ENCODE measurements at regions not wholly inside any gene's neighbourhood (a gene's known extent, or its start where the extent isn't known, plus 50 kb on each side); places are given as distances from the start of the nearest gene placed in this dataset.

- no peaks in the 10 kb centered on the region for H3K36me3 ChIP-seq (ENCODE audit: control insufficient read depth in 3 of 3, insufficient read depth in 3 of 3, low read length in 3 of 3)
- no peaks in the 10 kb centered on the region for H3K4me1 ChIP-seq (ENCODE audit: control insufficient read depth in 3 of 3, insufficient read depth in 3 of 3, low read length in 3 of 3)
- H3K27me3 ChIP-seq (ENCODE audit: control insufficient read depth in 3 of 3, insufficient read depth in 3 of 3, low read length in 3 of 3) = peaks cover 0 to 3% (median 0%) of the 10 kb centered on the region in 3 donors
- H3K27ac ChIP-seq (ENCODE audit: low read depth, low read length) = no peak overlapping the region
- no peaks in the 10 kb centered on the region for H3K9me3 ChIP-seq (ENCODE audit: control insufficient read depth in 3 of 3, low read length in 3 of 3)
- H3K4me3 ChIP-seq (ENCODE audit: low read length in 3 of 3) = no peak overlapping the region
- no peak overlapping the region for H3K9ac ChIP-seq (ENCODE audit: low read depth in 1 of 3, low read length in 3 of 3)
Observed at GRCh38 chr15:98150536-98150935, 190.0 kb downstream of the ARRDC4 start.

DNA sequence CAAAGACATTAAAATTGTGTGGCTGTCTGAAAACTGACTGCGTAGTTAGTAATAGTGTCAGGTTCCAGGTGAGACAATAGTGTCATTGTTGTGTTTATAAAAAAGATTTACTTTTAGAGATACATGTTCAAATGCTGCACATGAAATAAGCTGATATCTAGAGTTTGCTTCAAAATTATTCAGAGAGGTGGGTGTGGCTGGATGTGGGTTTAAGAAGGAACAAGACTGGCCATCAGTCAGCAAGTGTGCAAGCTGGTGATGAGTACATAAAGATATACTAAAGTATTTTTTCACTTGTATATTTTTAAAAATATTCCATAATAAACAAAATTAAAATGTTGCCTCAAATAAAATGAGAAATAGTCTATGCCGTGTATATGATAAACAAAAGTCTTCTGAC is 190.6 kb downstream of the ARRDC4 start:
- H3K4me1 ChIP-seq (ENCODE audit: control insufficient read depth in 3 of 3, insufficient read depth in 3 of 3, low read length in 3 of 3) = no peaks in the 10 kb centered on the region
- no peak overlapping the region for H3K27ac ChIP-seq (ENCODE audit: low read depth, low read length)
- H3K36me3 ChIP-seq (ENCODE audit: control insufficient read depth in 3 of 3, insufficient read depth in 3 of 3, low read length in 3 of 3) = no peaks in the 10 kb centered on the region
- H3K27me3 ChIP-seq (ENCODE audit: control insufficient read depth in 3 of 3, insufficient read depth in 3 of 3, low read length in 3 of 3) = peaks cover 0 to 3% (median 0%) of the 10 kb centered on the region in 3 donors
- no peak overlapping the region for H3K4me3 ChIP-seq (ENCODE audit: low read length in 3 of 3)
- H3K9me3 ChIP-seq (ENCODE audit: control insufficient read depth in 3 of 3, low read length in 3 of 3) = no peaks in the 10 kb centered on the region
- H3K9ac ChIP-seq (ENCODE audit: low read depth in 1 of 3, low read length in 3 of 3) = no peak overlapping the region

DNA sequence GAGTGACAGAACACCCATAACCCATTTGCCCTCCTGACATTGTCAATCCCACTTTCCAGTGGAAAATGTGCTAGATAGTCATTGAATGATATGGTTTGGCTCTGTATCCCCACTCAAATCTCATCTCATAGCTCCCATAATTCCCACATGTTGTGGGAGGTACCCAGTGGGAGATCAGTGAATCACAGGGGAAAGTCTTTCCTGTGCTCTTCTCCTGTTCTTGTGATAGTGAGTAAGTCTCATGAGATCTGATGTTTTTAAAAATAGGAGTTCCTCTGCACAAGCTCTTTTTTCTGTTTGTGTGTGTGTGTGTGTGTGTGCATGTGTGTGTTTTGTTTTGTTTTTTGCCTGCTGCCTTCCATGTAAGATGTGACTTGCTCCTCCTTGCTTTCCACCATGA is 191.7 kb downstream of the ARRDC4 start:
- H3K9ac ChIP-seq (ENCODE audit: low read depth in 1 of 3, low read length in 3 of 3) = no peak overlapping the region
- H3K27me3 ChIP-seq (ENCODE audit: control insufficient read depth in 3 of 3, insufficient read depth in 3 of 3, low read length in 3 of 3) = peaks cover 0 to 3% (median 0%) of the 10 kb centered on the region in 3 donors
- no peak overlapping the region for H3K4me3 ChIP-seq (ENCODE audit: low read length in 3 of 3)
- no peak overlapping the region for H3K27ac ChIP-seq (ENCODE audit: low read depth, low read length)
- no peaks in the 10 kb centered on the region for H3K9me3 ChIP-seq (ENCODE audit: control insufficient read depth in 3 of 3, low read length in 3 of 3)
- no peaks in the 10 kb centered on the region for H3K4me1 ChIP-seq (ENCODE audit: control insufficient read depth in 3 of 3, insufficient read depth in 3 of 3, low read length in 3 of 3)
- H3K36me3 ChIP-seq (ENCODE audit: control insufficient read depth in 3 of 3, insufficient read depth in 3 of 3, low read length in 3 of 3) = no peaks in the 10 kb centered on the region

- no peaks in the 10 kb centered on the region for H3K4me1 ChIP-seq (ENCODE audit: control insufficient read depth in 3 of 3, insufficient read depth in 3 of 3, low read length in 3 of 3)
- H3K36me3 ChIP-seq (ENCODE audit: control insufficient read depth in 3 of 3, insufficient read depth in 3 of 3, low read length in 3 of 3) = no peaks in the 10 kb centered on the region
- no peak overlapping the region for H3K27ac ChIP-seq (ENCODE audit: low read depth, low read length)
- H3K9me3 ChIP-seq (ENCODE audit: control insufficient read depth in 3 of 3, low read length in 3 of 3) = no peaks in the 10 kb centered on the region
- peaks cover 0 to 3% (median 0%) of the 10 kb centered on the region in 3 donors for H3K27me3 ChIP-seq (ENCODE audit: control insufficient read depth in 3 of 3, insufficient read depth in 3 of 3, low read length in 3 of 3)
- H3K9ac ChIP-seq (ENCODE audit: low read depth in 1 of 3, low read length in 3 of 3) = no peak overlapping the region
- no peak overlapping the region for H3K4me3 ChIP-seq (ENCODE audit: low read length in 3 of 3)
Observed at GRCh38 chr15:98154863-98155262, 194.4 kb downstream of the ARRDC4 start.

DNA sequence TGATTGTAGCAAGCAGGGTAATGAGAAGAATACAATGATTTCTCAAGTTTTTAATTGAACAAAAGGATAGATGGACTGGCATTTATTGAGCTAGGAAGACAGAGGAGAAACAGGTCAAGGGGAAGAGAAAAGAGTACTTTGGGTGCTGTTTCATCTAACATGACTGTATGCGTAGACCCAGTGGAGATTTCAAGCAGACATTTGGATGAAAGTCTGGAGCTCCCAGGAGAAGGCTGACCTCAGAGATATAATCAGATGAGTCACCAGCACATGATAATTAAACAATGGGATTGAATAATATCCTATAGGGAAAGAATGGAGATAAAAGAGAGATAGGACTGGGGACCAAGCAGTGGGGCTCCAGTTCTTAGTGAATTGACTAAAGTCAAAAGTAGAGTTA is 194.9 kb downstream of the ARRDC4 start:
- Histone ChIP-seq H3K9me3 (ENCODE audit: control insufficient read depth in 3 of 3, low read length in 3 of 3) (no peaks in the 10 kb centered on the region), H3K9ac (ENCODE audit: low read depth in 1 of 3, low read length in 3 of 3) (no peak overlapping the region), H3K4me3 (ENCODE audit: low read length in 3 of 3) (no peak overlapping the region), H3K4me1 (ENCODE audit: control insufficient read depth in 3 of 3, insufficient read depth in 3 of 3, low read length in 3 of 3) (no peaks in the 10 kb centered on the region), H3K27me3 (ENCODE audit: control insufficient read depth in 3 of 3, insufficient read depth in 3 of 3, low read length in 3 of 3) (peaks cover 0 to 3% (median 3%) of the 10 kb centered on the region in 3 donors), H3K36me3 (ENCODE audit: control insufficient read depth in 3 of 3, insufficient read depth in 3 of 3, low read length in 3 of 3) (no peaks in the 10 kb centered on the region), H3K27ac (ENCODE audit: low read depth, low read length) (no peak overlapping the region)

DNA sequence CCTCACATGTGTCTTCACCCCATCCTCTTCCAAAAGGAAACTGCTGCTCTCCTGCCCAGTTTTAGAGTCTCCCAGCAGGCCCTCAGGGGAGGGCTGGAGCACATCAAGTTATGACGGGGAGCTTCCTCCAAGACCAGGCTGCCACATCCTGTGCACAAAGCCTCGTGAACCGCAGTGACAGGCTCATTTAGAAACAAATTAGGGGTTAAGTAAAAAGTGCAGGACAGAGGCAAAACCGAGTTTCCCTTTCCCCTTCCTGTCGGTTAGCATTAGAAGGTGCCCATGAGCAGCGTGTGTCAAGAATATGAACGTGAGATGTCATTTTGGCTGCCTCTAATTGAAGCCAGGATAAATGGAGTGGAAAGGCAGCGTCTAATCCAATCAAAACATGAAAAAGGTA is 199.7 kb downstream of the ARRDC4 start:
- no peak overlapping the region for H3K4me3 ChIP-seq (ENCODE audit: low read length in 3 of 3)
- no peak overlapping the region for H3K9ac ChIP-seq (ENCODE audit: low read depth in 1 of 3, low read length in 3 of 3)
- peaks cover 3 to 10% (median 10%) of the 10 kb centered on the region in 3 donors for H3K27me3 ChIP-seq (ENCODE audit: control insufficient read depth in 3 of 3, insufficient read depth in 3 of 3, low read length in 3 of 3)
- H3K4me1 ChIP-seq (ENCODE audit: control insufficient read depth in 3 of 3, insufficient read depth in 3 of 3, low read length in 3 of 3) = no peaks in the 10 kb centered on the region
- no peak overlapping the region for H3K27ac ChIP-seq (ENCODE audit: low read depth, low read length)
- no peaks in the 10 kb centered on the region for H3K9me3 ChIP-seq (ENCODE audit: control insufficient read depth in 3 of 3, low read length in 3 of 3)
- H3K36me3 ChIP-seq (ENCODE audit: control insufficient read depth in 3 of 3, insufficient read depth in 3 of 3, low read length in 3 of 3) = no peaks in the 10 kb centered on the region

DNA sequence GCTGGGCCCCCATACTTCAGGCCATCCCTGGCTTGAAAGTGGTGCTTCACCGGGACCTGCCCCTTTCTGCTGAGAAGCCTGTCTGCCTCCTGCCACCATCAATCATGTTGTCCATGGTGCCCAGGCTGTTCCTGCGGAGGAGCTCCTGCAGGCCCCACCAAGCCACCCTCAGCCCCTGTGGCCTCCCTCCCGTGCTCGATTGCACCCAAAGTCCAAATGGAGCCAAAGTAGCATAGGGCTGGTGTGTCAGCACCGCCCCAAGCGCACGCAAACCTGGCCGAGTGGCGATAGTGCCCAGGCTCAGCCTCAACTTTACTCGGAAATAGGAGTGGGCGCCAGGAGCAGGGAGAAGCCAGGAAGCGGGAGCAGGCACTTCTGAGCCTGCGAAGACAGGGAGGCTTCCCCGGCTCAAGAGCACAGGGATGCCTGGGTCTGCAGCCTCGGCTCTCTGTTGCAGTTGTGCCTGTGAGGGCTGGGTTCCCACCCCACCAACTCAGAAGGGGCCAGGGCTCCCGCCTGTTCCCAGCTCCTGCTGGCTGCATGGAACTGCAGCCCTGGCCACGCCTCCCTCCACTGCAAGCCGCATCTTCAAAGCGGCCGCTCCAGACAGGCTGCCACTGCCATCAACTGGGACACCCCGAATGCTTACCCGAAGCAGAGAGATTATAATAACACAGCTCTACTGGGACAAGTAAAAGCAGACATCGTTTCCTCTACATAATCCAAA is 203.0 kb downstream of the ARRDC4 start:
- H3K4me1 ChIP-seq (ENCODE audit: control insufficient read depth in 3 of 3, insufficient read depth in 3 of 3, low read length in 3 of 3) = no peaks in the 10 kb centered on the region
- peaks cover 3 to 19% (median 10%) of the 10 kb centered on the region in 3 donors for H3K27me3 ChIP-seq (ENCODE audit: control insufficient read depth in 3 of 3, insufficient read depth in 3 of 3, low read length in 3 of 3)
- H3K4me3 ChIP-seq (ENCODE audit: low read length in 3 of 3) = no peak overlapping the region
- no peak overlapping the region for H3K9ac ChIP-seq (ENCODE audit: low read depth in 1 of 3, low read length in 3 of 3)
- no peaks in the 10 kb centered on the region for H3K36me3 ChIP-seq (ENCODE audit: control insufficient read depth in 3 of 3, insufficient read depth in 3 of 3, low read length in 3 of 3)
- no peaks in the 10 kb centered on the region for H3K9me3 ChIP-seq (ENCODE audit: control insufficient read depth in 3 of 3, low read length in 3 of 3)
- H3K27ac ChIP-seq (ENCODE audit: low read depth, low read length) = no peak overlapping the region

DNA sequence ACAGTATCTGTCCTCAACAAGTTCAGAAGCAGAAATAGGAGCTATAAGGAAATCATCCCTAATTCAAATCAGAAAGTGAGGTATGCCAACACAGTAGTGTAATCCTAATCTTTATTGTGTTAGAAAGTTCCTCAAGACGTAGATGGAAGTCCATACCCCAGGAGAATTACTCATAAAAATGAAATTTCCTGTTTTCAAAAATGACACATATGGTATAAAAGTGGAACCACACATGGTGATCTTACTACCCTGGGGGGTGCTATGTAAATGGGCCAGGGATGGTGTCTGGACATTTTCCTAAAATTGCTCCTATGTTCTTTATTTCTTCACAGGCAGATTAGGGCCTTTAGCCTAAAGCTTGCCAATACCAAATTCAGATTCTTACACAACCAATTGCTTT is 204.1 kb downstream of the ARRDC4 start:
- H3K4me3 ChIP-seq (ENCODE audit: low read length in 3 of 3) = no peak overlapping the region
- no peak overlapping the region for H3K27ac ChIP-seq (ENCODE audit: low read depth, low read length)
- no peak overlapping the region for H3K9ac ChIP-seq (ENCODE audit: low read depth in 1 of 3, low read length in 3 of 3)
- peaks cover 3 to 19% (median 10%) of the 10 kb centered on the region in 3 donors for H3K27me3 ChIP-seq (ENCODE audit: control insufficient read depth in 3 of 3, insufficient read depth in 3 of 3, low read length in 3 of 3)
- no peaks in the 10 kb centered on the region for H3K36me3 ChIP-seq (ENCODE audit: control insufficient read depth in 3 of 3, insufficient read depth in 3 of 3, low read length in 3 of 3)
- H3K9me3 ChIP-seq (ENCODE audit: control insufficient read depth in 3 of 3, low read length in 3 of 3) = no peaks in the 10 kb centered on the region
- H3K4me1 ChIP-seq (ENCODE audit: control insufficient read depth in 3 of 3, insufficient read depth in 3 of 3, low read length in 3 of 3) = no peaks in the 10 kb centered on the region

GRCh38 chr15:98164986-98165385 is 204.5 kb downstream of the ARRDC4 start:
- Histone ChIP-seq H3K9ac (ENCODE audit: low read depth in 1 of 3, low read length in 3 of 3) (no peak overlapping the region), H3K4me1 (ENCODE audit: control insufficient read depth in 3 of 3, insufficient read depth in 3 of 3, low read length in 3 of 3) (no peaks in the 10 kb centered on the region), H3K9me3 (ENCODE audit: control insufficient read depth in 3 of 3, low read length in 3 of 3) (no peaks in the 10 kb centered on the region), H3K27ac (ENCODE audit: low read depth, low read length) (no peak overlapping the region), H3K4me3 (ENCODE audit: low read length in 3 of 3) (no peak overlapping the region), H3K27me3 (ENCODE audit: control insufficient read depth in 3 of 3, insufficient read depth in 3 of 3, low read length in 3 of 3) (peaks cover 3 to 19% (median 10%) of the 10 kb centered on the region in 3 donors), H3K36me3 (ENCODE audit: control insufficient read depth in 3 of 3, insufficient read depth in 3 of 3, low read length in 3 of 3) (no peaks in the 10 kb centered on the region)

DNA sequence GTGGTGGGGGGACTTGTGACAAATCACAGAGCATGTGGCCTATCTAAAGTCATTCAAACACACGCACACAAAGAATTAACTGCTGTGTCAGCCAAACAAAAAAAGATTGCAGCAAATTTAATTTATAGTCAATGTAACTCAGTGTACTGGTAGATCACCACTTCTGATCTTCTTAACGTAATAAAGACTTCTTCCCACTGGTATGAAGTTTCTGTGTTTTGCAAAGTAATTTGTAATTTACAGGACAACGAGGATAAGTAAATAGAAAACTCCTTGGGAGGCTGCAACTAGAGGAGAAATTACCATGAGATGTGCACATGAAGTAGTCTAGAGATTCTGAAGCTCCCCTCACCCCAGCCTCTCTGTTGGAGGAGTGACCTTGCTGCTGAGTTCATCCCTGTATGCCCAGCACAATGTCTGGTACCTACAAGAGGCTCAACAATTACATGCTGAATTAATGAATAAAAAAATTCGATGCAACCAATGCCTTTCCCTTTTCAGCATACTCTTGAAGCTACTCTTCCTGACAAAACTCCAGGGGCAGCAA is 207.3 kb downstream of the ARRDC4 start:
- Histone ChIP-seq H3K4me3 (ENCODE audit: low read length in 3 of 3) (no peak overlapping the region), H3K27ac (ENCODE audit: low read depth, low read length) (no peak overlapping the region), H3K9ac (ENCODE audit: low read depth in 1 of 3, low read length in 3 of 3) (no peak overlapping the region), H3K27me3 (ENCODE audit: control insufficient read depth in 3 of 3, insufficient read depth in 3 of 3, low read length in 3 of 3) (peaks cover 0 to 19% (median 3%) of the 10 kb centered on the region in 3 donors), H3K9me3 (ENCODE audit: control insufficient read depth in 3 of 3, low read length in 3 of 3) (no peaks in the 10 kb centered on the region), H3K36me3 (ENCODE audit: control insufficient read depth in 3 of 3, insufficient read depth in 3 of 3, low read length in 3 of 3) (no peaks in the 10 kb centered on the region), H3K4me1 (ENCODE audit: control insufficient read depth in 3 of 3, insufficient read depth in 3 of 3, low read length in 3 of 3) (no peaks in the 10 kb centered on the region)
